Spleen (tissue), 11 donors: ENCODE measurements at regions not wholly inside any gene's neighbourhood (a gene's known extent, or its start where the extent isn't known, plus 50 kb on each side); places are given as distances from the start of the nearest gene placed in this dataset.

Source experiments
- DNase-seq: peaks from one replicate; pipeline ENCODE4 v3.0.0-alpha.2; 2020
- H3K27ac ChIP-seq, 8 donors: fragments of 200-600 bp; sonication (generic) in 7 of 8; 1 replicate in 4 of 8; 2 replicates in 4 of 8; pipeline versions ENCODE4 v1.5.0 to v1.8.0; 2016 to 2021; ENCODE audit warnings: inconsistent platforms in 4 of 8, mild to moderate bottlenecking in 4 of 8, moderate library complexity in 1 of 8
- H3K27me3 ChIP-seq, 7 donors: fragments of 200-600 bp; sonication (generic) in 6 of 7; replicated peaks in 1 of 7; 1 replicate in 4 of 7; 2 replicates in 3 of 7; pipeline versions ENCODE4 v1.5.0 to v1.8.0; 2016 to 2021; ENCODE audit warnings: inconsistent platforms in 3 of 7, mild to moderate bottlenecking in 1 of 7
- H3K36me3 ChIP-seq, 6 donors: fragments of 200-600 bp; sonication (generic) in 5 of 6; 1 replicate in 4 of 6; 2 replicates in 2 of 6; pipeline versions ENCODE4 v1.5.0 to v1.8.0; 2016 to 2021; ENCODE audit warnings: inconsistent platforms in 2 of 6
- H3K4me1 ChIP-seq, 6 donors: fragments of 200-600 bp; sonication (generic) in 5 of 6; 1 replicate in 3 of 6; 2 replicates in 3 of 6; pipeline versions ENCODE4 v1.5.0 to v1.8.0; 2016 to 2021; ENCODE audit warnings: inconsistent platforms in 3 of 6
- H3K4me3 ChIP-seq, 8 donors: fragments of 200-600 bp; sonication (generic) in 7 of 8; 1 replicate in 4 of 8; 2 replicates in 4 of 8; pipeline versions ENCODE4 v1.5.0 to v1.8.0; 2016 to 2021; ENCODE audit warnings: inconsistent platforms in 4 of 8, mild to moderate bottlenecking in 4 of 8, moderate library complexity in 2 of 8
- H3K9me3 ChIP-seq, 8 donors: fragments of 200-600 bp; sonication (generic) in 7 of 8; 1 replicate in 4 of 8; 2 replicates in 4 of 8; pipeline versions ENCODE4 v1.5.0 to v1.8.0; 2016 to 2021; ENCODE audit warnings: inconsistent platforms in 4 of 8
- POLR2A ChIP-seq, 3 donors: fragments of 450-650 bp; IDR thresholded peaks; one replicate each; pipeline ENCODE4 v1.5.1; 2017; ENCODE audit warnings: antibody characterized with exemption in 3 of 3, mild to moderate bottlenecking in 1 of 3
- POLR2AphosphoS5 ChIP-seq, 3 donors: sonication (generic); formaldehyde crosslinking; IDR thresholded peaks; one replicate each; pipeline ENCODE4 v1.5.1; 2017; ENCODE audit warnings: antibody characterized with exemption in 3 of 3
- WGBS, 5 donors: extraction: QIAGEN DNeasy Blood & Tissue Kit in 3 of 5; methylation state at CpG; one replicate each; pipeline versions ENCODE4 v1.1.5 to v1.1.7; 2013 to 2018; 5-methylcytosine and 5-hydroxymethylcytosine counted together
- intact Hi-C: fragments of 100-400 bp; cut with DNase I; formaldehyde crosslinking; loops from one replicate; pipeline ENCODE4 v1.15.0; 2023; ENCODE audit warnings: low total_unique reads
- TF ChIP-seq, protein P1 (sequence below), 11 experiments: fragments of 200-600 bp in 7 of 11; fragments of 450-650 bp in 4 of 11; sonication (generic) in 4 of 11; IDR thresholded peaks in 8 of 11; conservative IDR thresholded peaks in 3 of 11; 1 replicate in 7 of 11; 2 replicates in 4 of 11; pipeline versions ENCODE4 v1.4.0 to v1.8.0; 2016 to 2021; ENCODE audit warnings: antibody characterized with exemption in 11 of 11, inconsistent platforms in 4 of 11, mild to moderate bottlenecking in 1 of 11
- donor health status: healthy with polysubstance abuse.
- donor health status: DM: no; HTN: no; CAD: no; lungs with moderate emphysema.
- donor health status: DM: no; HTN: no; CAD: no.
- donor health status: Bipolar disorder and iron deficiency.
- donor health status: healthy.
- donor health status: DM: no; HTN: no; CAD: no.
- donor health status: DM: yes; HTN: yes; CAD: no.

DNA sequence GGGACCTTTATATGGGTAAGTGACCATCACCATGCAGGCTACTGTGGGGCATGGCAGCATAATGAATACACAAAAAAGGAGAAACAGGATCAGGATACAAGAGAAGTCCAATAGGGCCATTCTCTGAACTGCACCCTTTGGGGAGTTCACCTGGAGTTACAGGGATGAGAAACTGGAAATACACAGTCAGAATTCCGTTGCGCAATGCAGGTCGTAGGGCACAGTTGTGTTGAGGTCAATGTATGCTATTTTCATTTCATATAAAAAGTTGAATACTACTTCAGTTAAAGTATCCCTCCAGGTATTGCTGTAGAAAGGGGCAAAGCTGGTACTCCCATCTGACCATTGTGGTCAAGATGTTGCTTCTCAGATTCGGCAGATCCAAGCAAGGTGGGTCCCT is 471.4 kb downstream of the DMRT2 start:
- Histone ChIP-seq H3K27ac (no peak overlapping the region), H3K9me3 (no peaks in the 10 kb centered on the region), H3K36me3 (no peaks in the 10 kb centered on the region), H3K4me3 (no peak overlapping the region), H3K4me1 (no peaks in the 10 kb centered on the region), H3K27me3 (no peaks in the 10 kb centered on the region)
- 77 to 92% (median 89%) methylated on average over 4 of the region's 4 CpGs for WGBS, 5 donors
- intact Hi-C loops, result no loop called here
- no peak for DNase-seq
- TF ChIP-seq, protein P1, sequence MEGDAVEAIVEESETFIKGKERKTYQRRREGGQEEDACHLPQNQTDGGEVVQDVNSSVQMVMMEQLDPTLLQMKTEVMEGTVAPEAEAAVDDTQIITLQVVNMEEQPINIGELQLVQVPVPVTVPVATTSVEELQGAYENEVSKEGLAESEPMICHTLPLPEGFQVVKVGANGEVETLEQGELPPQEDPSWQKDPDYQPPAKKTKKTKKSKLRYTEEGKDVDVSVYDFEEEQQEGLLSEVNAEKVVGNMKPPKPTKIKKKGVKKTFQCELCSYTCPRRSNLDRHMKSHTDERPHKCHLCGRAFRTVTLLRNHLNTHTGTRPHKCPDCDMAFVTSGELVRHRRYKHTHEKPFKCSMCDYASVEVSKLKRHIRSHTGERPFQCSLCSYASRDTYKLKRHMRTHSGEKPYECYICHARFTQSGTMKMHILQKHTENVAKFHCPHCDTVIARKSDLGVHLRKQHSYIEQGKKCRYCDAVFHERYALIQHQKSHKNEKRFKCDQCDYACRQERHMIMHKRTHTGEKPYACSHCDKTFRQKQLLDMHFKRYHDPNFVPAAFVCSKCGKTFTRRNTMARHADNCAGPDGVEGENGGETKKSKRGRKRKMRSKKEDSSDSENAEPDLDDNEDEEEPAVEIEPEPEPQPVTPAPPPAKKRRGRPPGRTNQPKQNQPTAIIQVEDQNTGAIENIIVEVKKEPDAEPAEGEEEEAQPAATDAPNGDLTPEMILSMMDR (IDR thresholded peaks at IDR 0.05 in 8 of 11, conservative IDR thresholded peaks at IDR 0.05 in 3 of 11), result no peak
- no peak for TF ChIP-seq POLR2A (IDR thresholded peaks at IDR 0.05)
- TF ChIP-seq POLR2AphosphoS5 (IDR thresholded peaks at IDR 0.05), result no peak

GRCh38 chr9:1522219-1522767 is 472.1 kb downstream of the DMRT2 start:
- Histone ChIP-seq H3K4me3 (no peak overlapping the region), H3K4me1 (no peaks in the 10 kb centered on the region), H3K27ac (no peak overlapping the region), H3K36me3 (no peaks in the 10 kb centered on the region), H3K27me3 (no peaks in the 10 kb centered on the region), H3K9me3 (no peaks in the 10 kb centered on the region)
- intact Hi-C loops, result no loop called here
- WGBS, 5 donors, result 50 to 80% (median 71%) methylated on average over 1 of the region's 1 CpG
- no peak for DNase-seq
- TF ChIP-seq POLR2AphosphoS5 (IDR thresholded peaks at IDR 0.05) (no peak), POLR2A (IDR thresholded peaks at IDR 0.05) (no peak)
- TF ChIP-seq, protein P1 (IDR thresholded peaks at IDR 0.05 in 8 of 11, conservative IDR thresholded peaks at IDR 0.05 in 3 of 11), result no peak

- intact Hi-C loops, result no loop called here
- no peak overlapping the region for H3K27ac ChIP-seq
- no peaks in the 10 kb centered on the region for H3K36me3 ChIP-seq
- H3K4me1 ChIP-seq, result no peaks in the 10 kb centered on the region
- no peaks in the 10 kb centered on the region for H3K27me3 ChIP-seq
- no peak for DNase-seq
- no peak for TF ChIP-seq POLR2A (IDR thresholded peaks at IDR 0.05)
- TF ChIP-seq, protein P1 (IDR thresholded peaks at IDR 0.05 in 8 of 11, conservative IDR thresholded peaks at IDR 0.05 in 3 of 11), result no peak
- TF ChIP-seq POLR2AphosphoS5 (IDR thresholded peaks at IDR 0.05), result no peak
- no peaks in the 10 kb centered on the region for H3K9me3 ChIP-seq
- no peak overlapping the region for H3K4me3 ChIP-seq
- 60 to 68% (median 65%) methylated on average over 2 of the region's 2 CpGs for WGBS, 5 donors
Measured at GRCh38 chr9:1528456-1528855, 478.3 kb downstream of the DMRT2 start.

GRCh38 chr9:1530696-1531095 is 480.5 kb downstream of the DMRT2 start:
- TF ChIP-seq, protein P1 (IDR thresholded peaks at IDR 0.05 in 8 of 11, conservative IDR thresholded peaks at IDR 0.05 in 3 of 11), result no peak
- TF ChIP-seq POLR2A (IDR thresholded peaks at IDR 0.05), result no peak
- TF ChIP-seq POLR2AphosphoS5 (IDR thresholded peaks at IDR 0.05), result no peak
- intact Hi-C loops, result no loop called here
- no peak overlapping the region for H3K4me3 ChIP-seq
- 80 to 92% (median 85%) methylated on average over 3 of the region's 3 CpGs for WGBS, 5 donors
- no peaks in the 10 kb centered on the region for H3K4me1 ChIP-seq
- H3K36me3 ChIP-seq, result no peaks in the 10 kb centered on the region
- H3K27ac ChIP-seq, result no peak overlapping the region
- H3K27me3 ChIP-seq, result no peaks in the 10 kb centered on the region
- no peaks in the 10 kb centered on the region for H3K9me3 ChIP-seq
- DNase-seq, result no peak
